Ishikawa (cell line): ENCODE measurements at regions not wholly inside any gene's neighbourhood (a gene's known extent, or its start where the extent isn't known, plus 50 kb on each side); places are given as distances from the start of the nearest gene placed in this dataset.

Experiments
- CEBPB ChIP-seq: IDR thresholded peaks from 2 replicates; pipeline ENCODE4 v1.6.1; 2012
- CREB1 ChIP-seq: IDR thresholded peaks from 2 replicates; pipeline ENCODE4 v1.6.1; 2012; ENCODE audit warnings: low read depth
- EP300 ChIP-seq: IDR thresholded peaks from 2 replicates; pipeline ENCODE4 v1.6.1; 2012; ENCODE audit warnings: borderline replicate concordance
- FOXM1 ChIP-seq: IDR thresholded peaks from 2 replicates; pipeline ENCODE4 v1.6.1; 2012; ENCODE audit warnings: low read depth, borderline replicate concordance
- MAX ChIP-seq: IDR thresholded peaks from 2 replicates; pipeline ENCODE4 v1.6.1; 2012
- RAD21 ChIP-seq: IDR thresholded peaks from 2 replicates; pipeline ENCODE4 v1.6.1; 2012; ENCODE audit warnings: low read depth
- TEAD4 ChIP-seq: IDR thresholded peaks from 2 replicates; pipeline ENCODE4 v1.6.1; 2012
- TF ChIP-seq, protein P1 (sequence below): IDR thresholded peaks from 2 replicates; pipeline ENCODE4 v1.6.1; 2012; ENCODE audit warnings: low read depth, mild to moderate bottlenecking
- TF ChIP-seq, protein P2 (sequence below): IDR thresholded peaks from 2 replicates; pipeline ENCODE4 v1.6.1; 2012

- TF ChIP-seq CREB1: no peak
- no peak for TF ChIP-seq EP300
- TF ChIP-seq FOXM1: no peak
- TF ChIP-seq RAD21: no peak
- TF ChIP-seq MAX: no peak
- no peak for TF ChIP-seq CEBPB
- no peak for TF ChIP-seq TEAD4
- TF ChIP-seq, protein P1, sequence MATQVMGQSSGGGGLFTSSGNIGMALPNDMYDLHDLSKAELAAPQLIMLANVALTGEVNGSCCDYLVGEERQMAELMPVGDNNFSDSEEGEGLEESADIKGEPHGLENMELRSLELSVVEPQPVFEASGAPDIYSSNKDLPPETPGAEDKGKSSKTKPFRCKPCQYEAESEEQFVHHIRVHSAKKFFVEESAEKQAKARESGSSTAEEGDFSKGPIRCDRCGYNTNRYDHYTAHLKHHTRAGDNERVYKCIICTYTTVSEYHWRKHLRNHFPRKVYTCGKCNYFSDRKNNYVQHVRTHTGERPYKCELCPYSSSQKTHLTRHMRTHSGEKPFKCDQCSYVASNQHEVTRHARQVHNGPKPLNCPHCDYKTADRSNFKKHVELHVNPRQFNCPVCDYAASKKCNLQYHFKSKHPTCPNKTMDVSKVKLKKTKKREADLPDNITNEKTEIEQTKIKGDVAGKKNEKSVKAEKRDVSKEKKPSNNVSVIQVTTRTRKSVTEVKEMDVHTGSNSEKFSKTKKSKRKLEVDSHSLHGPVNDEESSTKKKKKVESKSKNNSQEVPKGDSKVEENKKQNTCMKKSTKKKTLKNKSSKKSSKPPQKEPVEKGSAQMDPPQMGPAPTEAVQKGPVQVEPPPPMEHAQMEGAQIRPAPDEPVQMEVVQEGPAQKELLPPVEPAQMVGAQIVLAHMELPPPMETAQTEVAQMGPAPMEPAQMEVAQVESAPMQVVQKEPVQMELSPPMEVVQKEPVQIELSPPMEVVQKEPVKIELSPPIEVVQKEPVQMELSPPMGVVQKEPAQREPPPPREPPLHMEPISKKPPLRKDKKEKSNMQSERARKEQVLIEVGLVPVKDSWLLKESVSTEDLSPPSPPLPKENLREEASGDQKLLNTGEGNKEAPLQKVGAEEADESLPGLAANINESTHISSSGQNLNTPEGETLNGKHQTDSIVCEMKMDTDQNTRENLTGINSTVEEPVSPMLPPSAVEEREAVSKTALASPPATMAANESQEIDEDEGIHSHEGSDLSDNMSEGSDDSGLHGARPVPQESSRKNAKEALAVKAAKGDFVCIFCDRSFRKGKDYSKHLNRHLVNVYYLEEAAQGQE: no peak
- TF ChIP-seq, protein P2, sequence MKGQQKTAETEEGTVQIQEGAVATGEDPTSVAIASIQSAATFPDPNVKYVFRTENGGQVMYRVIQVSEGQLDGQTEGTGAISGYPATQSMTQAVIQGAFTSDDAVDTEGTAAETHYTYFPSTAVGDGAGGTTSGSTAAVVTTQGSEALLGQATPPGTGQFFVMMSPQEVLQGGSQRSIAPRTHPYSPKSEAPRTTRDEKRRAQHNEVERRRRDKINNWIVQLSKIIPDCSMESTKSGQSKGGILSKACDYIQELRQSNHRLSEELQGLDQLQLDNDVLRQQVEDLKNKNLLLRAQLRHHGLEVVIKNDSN: no peak
Measured at GRCh38 chr7:131629217-131629882, 72.9 kb upstream of the PODXL start.
